ENCODE measurements at regions not wholly inside any gene's neighbourhood (a gene's known extent, or its start where the extent isn't known, plus 50 kb on each side); places are given as distances from the start of the nearest gene placed in this dataset.

DNA sequence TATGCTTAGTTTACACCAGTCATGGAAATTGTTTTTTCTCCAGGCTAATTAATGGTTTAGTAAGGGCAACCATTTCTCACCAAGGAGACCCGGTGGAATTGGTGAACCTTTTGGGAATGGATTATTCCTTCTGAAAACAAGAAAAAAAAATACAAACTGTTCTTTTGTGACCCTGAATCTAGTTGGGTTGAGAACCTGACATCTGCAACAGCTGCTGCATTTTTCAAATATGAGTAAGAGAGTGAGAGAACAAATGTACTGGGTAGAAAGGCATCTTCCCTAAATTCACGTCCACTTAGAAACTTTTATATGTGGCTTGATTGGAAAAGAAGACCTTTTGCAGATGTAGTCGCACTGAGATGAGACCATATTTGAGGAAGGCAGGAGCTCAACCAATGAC, 553.4 kb upstream of the EPHA7 start:
- Mint-ChIP-seq H3K27ac (no peak overlapping the region), H3K27me3 (no peaks in the 10 kb centered on the region), H3K9me3 (peaks cover 2% of the 10 kb centered on the region), H3K4me1 (ENCODE audit: low read depth) (no peaks in the 10 kb centered on the region), H3K4me3 (no peak overlapping the region), H3K36me3 (no peaks in the 10 kb centered on the region)
- intact Hi-C loops (cut with micrococcal nuclease): no loop called here
- ChIA-PET POLR2A (no interaction called here), CTCF (no interaction called here)
- no peak for DNase-seq

DNA sequence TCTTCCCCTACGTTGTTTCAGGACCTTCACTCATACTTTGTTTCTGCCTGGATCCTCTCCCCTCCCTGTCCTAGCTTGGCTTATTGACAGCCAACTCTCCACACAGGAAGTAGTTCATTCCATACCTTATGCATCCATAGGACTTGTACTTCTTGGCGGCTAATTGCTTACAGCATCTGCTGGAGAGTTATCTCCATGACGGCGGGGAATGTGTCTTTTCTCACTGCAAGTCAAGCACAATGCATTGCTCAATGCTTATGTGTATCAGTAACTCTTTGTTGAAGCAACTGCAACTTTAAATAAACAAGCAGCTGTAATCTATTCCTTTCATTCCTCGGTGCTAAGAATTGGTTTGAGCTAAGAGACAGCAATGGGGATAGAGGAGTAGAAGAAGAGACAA, 551.3 kb upstream of the EPHA7 start:
- ChIA-PET CTCF (interaction anchor here (0.6 kb wide), 1 partner anchor 142 kb away, joined by 3 read pairs; no protein-coding TSS in a partner anchor), POLR2A (no interaction called here)
- Mint-ChIP-seq H3K9me3 (peaks cover 2% of the 10 kb centered on the region), H3K27ac (no peak overlapping the region), H3K4me1 (ENCODE audit: low read depth) (no peaks in the 10 kb centered on the region), H3K4me3 (no peak overlapping the region), H3K36me3 (no peaks in the 10 kb centered on the region), H3K27me3 (no peaks in the 10 kb centered on the region)
- intact Hi-C loops (cut with micrococcal nuclease): no loop called here
- DNase-seq: no peak

- CTCF ChIA-PET: no interaction called here
- Mint-ChIP-seq H3K27me3 (no peaks in the 10 kb centered on the region), H3K27ac (no peak overlapping the region), H3K9me3 (peaks cover 2% of the 10 kb centered on the region), H3K4me1 (ENCODE audit: low read depth) (no peaks in the 10 kb centered on the region), H3K4me3 (no peak overlapping the region), H3K36me3 (no peaks in the 10 kb centered on the region)
- POLR2A ChIA-PET: no interaction called here
- intact Hi-C loops (cut with micrococcal nuclease): no loop called here
- no peak for DNase-seq
Measured at GRCh38 chr6:93968126-93968525, 548.8 kb upstream of the EPHA7 start.

DNA sequence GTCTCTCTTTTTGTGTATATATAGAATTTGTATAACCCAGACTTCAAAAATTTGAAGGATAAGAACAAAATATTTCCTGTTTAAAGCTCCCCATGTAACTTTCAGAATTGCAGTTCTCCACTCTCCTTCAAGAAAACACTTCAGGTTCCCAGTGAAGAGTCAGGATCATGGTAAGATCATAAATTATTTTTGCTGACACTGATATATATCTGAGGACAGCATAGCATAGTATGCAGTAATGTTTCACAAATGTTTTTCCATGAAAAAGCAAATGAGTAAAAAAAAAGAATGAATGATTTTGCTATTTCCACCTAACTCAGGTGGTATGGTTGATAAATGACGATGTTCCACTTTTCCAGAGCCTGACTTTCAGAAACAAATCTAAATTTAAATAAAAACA, 545.6 kb upstream of the EPHA7 start:
- H3K9me3 Mint-ChIP-seq: peaks cover 2% of the 10 kb centered on the region

DNA sequence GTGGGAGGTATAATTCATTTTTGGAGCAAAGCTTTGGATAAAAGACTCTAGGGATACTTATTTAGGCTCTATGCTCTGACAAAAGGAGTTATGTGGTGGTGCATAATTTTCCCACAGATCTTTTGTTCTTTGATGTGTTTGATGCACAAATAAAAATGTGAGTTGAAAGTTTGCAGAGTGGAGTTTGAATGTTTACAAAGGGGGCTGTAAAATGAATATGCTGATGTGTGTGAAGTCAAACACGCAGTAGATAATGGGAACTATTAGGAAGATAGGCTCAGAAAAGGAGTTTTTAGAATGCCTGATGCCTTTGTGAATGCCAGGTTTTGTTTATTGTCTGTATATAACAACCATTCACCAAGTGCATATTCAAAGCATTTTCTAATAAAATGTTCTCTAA, 545.0 kb upstream of the EPHA7 start:
- Mint-ChIP-seq H3K4me1 (ENCODE audit: low read depth) (no peaks in the 10 kb centered on the region), H3K9me3 (peaks cover 5% of the 10 kb centered on the region), H3K4me3 (no peak overlapping the region), H3K36me3 (no peaks in the 10 kb centered on the region), H3K27me3 (no peaks in the 10 kb centered on the region), H3K27ac (no peak overlapping the region)
- POLR2A ChIA-PET: no interaction called here
- CTCF ChIA-PET: no interaction called here
- intact Hi-C loops (cut with micrococcal nuclease): no loop called here
- DNase-seq: no peak

More for the DNA sequence above, 545.6 kb upstream of the EPHA7 start:
- ChIA-PET CTCF (no interaction called here), POLR2A (no interaction called here)
- Mint-ChIP-seq H3K36me3 (no peaks in the 10 kb centered on the region), H3K27ac (no peak overlapping the region), H3K27me3 (no peaks in the 10 kb centered on the region), H3K4me1 (ENCODE audit: low read depth) (no peaks in the 10 kb centered on the region), H3K4me3 (no peak overlapping the region)
- intact Hi-C loops (cut with micrococcal nuclease): no loop called here
- DNase-seq: no peak

DNA sequence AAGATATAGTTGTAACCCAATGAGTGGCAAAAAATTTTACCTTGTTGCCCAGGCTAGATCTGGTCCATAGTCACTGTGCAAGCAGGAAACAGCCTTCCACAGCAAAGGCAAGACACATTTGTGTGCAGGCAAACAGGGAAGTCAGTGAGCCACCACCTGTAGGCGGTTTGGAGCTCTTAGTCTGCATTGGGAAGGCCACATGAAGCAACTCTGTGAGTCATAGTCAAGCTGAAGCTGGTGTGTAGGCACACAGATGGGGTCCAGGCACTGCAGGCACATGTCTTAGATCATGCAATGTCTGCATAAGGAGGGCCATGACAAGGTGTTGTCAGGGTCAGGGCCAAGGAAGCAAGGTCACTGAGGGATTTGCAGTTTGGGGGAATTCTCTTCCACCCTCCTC, 543.2 kb upstream of the EPHA7 start:
- intact Hi-C loops (cut with micrococcal nuclease): no loop called here
- H3K36me3 Mint-ChIP-seq: no peaks in the 10 kb centered on the region
- no peak overlapping the region for H3K4me3 Mint-ChIP-seq
- CTCF ChIA-PET: no interaction called here
- H3K27ac Mint-ChIP-seq: no peak overlapping the region
- no peaks in the 10 kb centered on the region for H3K4me1 Mint-ChIP-seq (ENCODE audit: low read depth)
- peaks cover 2% of the 10 kb centered on the region for H3K9me3 Mint-ChIP-seq
- H3K27me3 Mint-ChIP-seq: no peaks in the 10 kb centered on the region
- POLR2A ChIA-PET: no interaction called here
- no peak for DNase-seq

GRCh38 chr6:93954584-93954983, 535.2 kb upstream of the EPHA7 start:
- H3K4me3 Mint-ChIP-seq: no peak overlapping the region
- POLR2A ChIA-PET: no interaction called here
- H3K27me3 Mint-ChIP-seq: no peaks in the 10 kb centered on the region
- DNase-seq: no peak
- H3K27ac Mint-ChIP-seq: no peak overlapping the region
- intact Hi-C loops (cut with micrococcal nuclease): no loop called here
- no peaks in the 10 kb centered on the region for H3K4me1 Mint-ChIP-seq (ENCODE audit: low read depth)
- H3K36me3 Mint-ChIP-seq: no peaks in the 10 kb centered on the region
- no peaks in the 10 kb centered on the region for H3K9me3 Mint-ChIP-seq
- CTCF ChIA-PET: no interaction called here

DNA sequence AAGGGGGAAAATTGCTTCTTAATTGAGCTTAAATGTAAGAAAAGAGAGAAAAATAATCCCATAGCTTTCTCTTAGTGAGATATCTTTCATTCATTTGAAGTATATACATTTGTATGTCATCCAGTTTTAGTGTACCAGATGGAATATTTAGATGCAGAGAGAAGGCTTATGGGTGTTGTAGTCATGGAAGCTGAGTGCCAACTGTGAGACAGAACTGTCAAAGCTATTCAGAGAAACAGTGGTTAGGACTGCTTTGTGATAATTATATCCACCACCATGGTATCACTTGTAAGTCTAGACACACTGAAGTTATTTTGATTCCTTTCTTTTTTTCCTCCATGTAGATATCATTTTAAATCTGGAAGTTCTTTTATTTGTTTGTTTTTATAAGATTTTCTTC, 524.3 kb upstream of the EPHA7 start:
- CTCF ChIA-PET: no interaction called here
- no peaks in the 10 kb centered on the region for H3K4me1 Mint-ChIP-seq (ENCODE audit: low read depth)
- H3K27me3 Mint-ChIP-seq: no peaks in the 10 kb centered on the region
- no peaks in the 10 kb centered on the region for H3K36me3 Mint-ChIP-seq
- POLR2A ChIA-PET: no interaction called here
- no peak overlapping the region for H3K27ac Mint-ChIP-seq
- DNase-seq: no peak
- H3K9me3 Mint-ChIP-seq: peaks cover 2% of the 10 kb centered on the region
- H3K4me3 Mint-ChIP-seq: no peak overlapping the region
- intact Hi-C loops (cut with micrococcal nuclease): no loop called here

DNA sequence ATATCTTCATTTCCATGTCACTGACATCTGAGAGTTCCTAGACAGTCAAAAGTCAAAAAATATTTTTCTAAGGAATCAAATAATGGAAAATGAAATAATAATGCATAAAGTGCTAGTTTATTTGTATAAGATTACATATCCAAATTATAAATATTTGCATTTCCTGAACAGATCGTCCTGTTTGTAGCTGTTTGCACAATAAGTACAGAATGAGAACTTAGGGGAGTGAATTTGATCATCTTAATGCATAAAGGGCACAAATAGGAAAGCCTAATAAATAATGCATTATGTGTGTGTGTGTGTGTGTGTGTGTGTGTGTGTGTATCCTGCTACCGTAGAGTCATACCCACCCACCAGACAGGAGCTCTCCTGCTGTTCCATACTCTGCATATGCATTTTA, 521.0 kb upstream of the EPHA7 start:
- ChIA-PET CTCF (no interaction called here), POLR2A (interaction anchor here (1.0 kb wide), 1 partner anchor 9 kb away, joined by 4 read pairs; no protein-coding TSS in a partner anchor)
- Mint-ChIP-seq H3K9me3 (peaks cover 5% of the 10 kb centered on the region), H3K4me1 (ENCODE audit: low read depth) (no peaks in the 10 kb centered on the region), H3K27ac (no peak overlapping the region), H3K36me3 (no peaks in the 10 kb centered on the region), H3K4me3 (no peak overlapping the region), H3K27me3 (no peaks in the 10 kb centered on the region)
- intact Hi-C loops (cut with micrococcal nuclease): no loop called here
- no peak for DNase-seq

DNA sequence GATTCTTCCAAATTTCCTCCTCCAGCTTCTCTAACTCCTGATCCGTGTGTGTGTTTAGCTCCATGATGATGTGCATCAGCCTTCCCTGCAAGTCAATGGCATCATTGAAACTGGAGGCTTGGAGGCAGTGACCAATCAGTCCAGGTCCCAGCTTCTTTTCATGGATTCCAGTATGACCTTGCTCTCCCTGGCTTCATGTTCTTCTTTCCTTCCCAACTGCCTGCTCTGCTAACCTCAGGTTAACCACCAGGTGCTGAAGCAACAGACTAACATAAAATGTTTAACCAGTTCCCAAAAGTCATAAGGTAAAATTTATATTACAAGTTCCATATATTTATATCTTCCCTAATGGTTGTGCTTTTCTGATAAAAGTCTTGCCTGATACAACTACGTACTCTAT, 512.8 kb upstream of the EPHA7 start:
- no peaks in the 10 kb centered on the region for H3K4me1 Mint-ChIP-seq (ENCODE audit: low read depth)
- H3K4me3 Mint-ChIP-seq: no peak overlapping the region
- POLR2A ChIA-PET: no interaction called here
- H3K36me3 Mint-ChIP-seq: no peaks in the 10 kb centered on the region
- no peaks in the 10 kb centered on the region for H3K27me3 Mint-ChIP-seq
- intact Hi-C loops (cut with micrococcal nuclease): no loop called here
- no peak overlapping the region for H3K27ac Mint-ChIP-seq
- peaks cover 11% of the 10 kb centered on the region for H3K9me3 Mint-ChIP-seq
- DNase-seq: no peak
- CTCF ChIA-PET: no interaction called here

GRCh38 chr6:93927731-93928130, 508.4 kb upstream of the EPHA7 start:
- DNase-seq: no peak
- Mint-ChIP-seq H3K4me3 (no peak overlapping the region), H3K27me3 (no peaks in the 10 kb centered on the region), H3K9me3 (peaks cover 7% of the 10 kb centered on the region), H3K27ac (no peak overlapping the region), H3K4me1 (ENCODE audit: low read depth) (no peaks in the 10 kb centered on the region), H3K36me3 (no peaks in the 10 kb centered on the region)
- ChIA-PET CTCF (no interaction called here), POLR2A (no interaction called here)
- intact Hi-C loops (cut with micrococcal nuclease): no loop called here

GRCh38 chr6:93919365-93919764, 500.0 kb upstream of the EPHA7 start:
- Mint-ChIP-seq H3K27ac (no peak overlapping the region), H3K27me3 (no peaks in the 10 kb centered on the region), H3K4me3 (no peak overlapping the region), H3K36me3 (no peaks in the 10 kb centered on the region), H3K9me3 (peaks cover 13% of the 10 kb centered on the region), H3K4me1 (ENCODE audit: low read depth) (no peaks in the 10 kb centered on the region)
- ChIA-PET CTCF (no interaction called here), POLR2A (no interaction called here)
- DNase-seq: no peak
- intact Hi-C loops (cut with micrococcal nuclease): no loop called here

GRCh38 chr6:93918258-93918657, 498.9 kb upstream of the EPHA7 start:
- Mint-ChIP-seq H3K27me3 (no peaks in the 10 kb centered on the region), H3K9me3 (peaks cover 15% of the 10 kb centered on the region), H3K4me1 (ENCODE audit: low read depth) (no peaks in the 10 kb centered on the region), H3K27ac (no peak overlapping the region), H3K4me3 (no peak overlapping the region), H3K36me3 (no peaks in the 10 kb centered on the region)
- intact Hi-C loops (cut with micrococcal nuclease): no loop called here
- no peak for DNase-seq
- CTCF ChIA-PET: no interaction called here
- POLR2A ChIA-PET: no interaction called here

DNA sequence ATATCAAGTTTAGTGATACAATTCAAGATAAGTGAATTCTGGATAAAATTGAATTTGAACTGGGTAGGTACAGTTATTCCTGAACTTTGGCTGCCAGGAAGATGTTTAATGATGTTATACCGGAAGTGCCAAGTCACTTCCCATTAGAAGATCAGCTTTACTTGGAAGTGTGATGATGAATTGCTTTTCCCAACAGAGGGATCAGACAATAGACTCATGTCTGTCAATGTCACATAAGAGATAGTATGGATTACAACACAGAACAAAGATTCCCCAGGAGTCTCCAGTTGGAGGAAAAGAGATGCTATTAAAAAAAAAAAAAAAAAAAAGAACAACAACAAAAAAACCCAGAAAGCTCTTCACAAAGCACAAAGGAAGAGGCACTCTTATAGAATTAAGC, 497.9 kb upstream of the EPHA7 start:
- no peaks in the 10 kb centered on the region for H3K27me3 Mint-ChIP-seq
- intact Hi-C loops (cut with micrococcal nuclease): no loop called here
- ChIA-PET CTCF (no interaction called here), POLR2A (no interaction called here)
- no peak overlapping the region for H3K4me3 Mint-ChIP-seq
- no peak for DNase-seq
- H3K36me3 Mint-ChIP-seq: no peaks in the 10 kb centered on the region
- no peak overlapping the region for H3K27ac Mint-ChIP-seq
- H3K9me3 Mint-ChIP-seq: peaks cover 16% of the 10 kb centered on the region
- H3K4me1 Mint-ChIP-seq (ENCODE audit: low read depth): no peaks in the 10 kb centered on the region

Data from activated CD4-positive, alpha-beta memory T cell treated with anti-CD3 and anti-CD28 coated beads for 36 hours (primary cell).